Smooth muscle cell (in vitro differentiated cells): ENCODE measurements at regions not wholly inside any gene's neighbourhood (a gene's known extent, or its start where the extent isn't known, plus 50 kb on each side); places are given as distances from the start of the nearest gene placed in this dataset.

Experiments used
- DNase-seq: peaks from one replicate; lab custom pipeline; 2025; ENCODE audit not compliant: unreplicated experiment; lab: John Stamatoyannopoulos, UW
- H2AFZ ChIP-seq: fragments of 200-600 bp; sonication (generic); 2 replicates; pipeline ENCODE4 v1.6.0; 2016; ENCODE audit warnings: antibody characterized with exemption, low read depth, mild to moderate bottlenecking
- H3F3A ChIP-seq: fragments of 200-600 bp; sonication (generic); 2 replicates; pipeline ENCODE4 v1.6.0; 2017; ENCODE audit warnings: antibody characterized with exemption, low read depth
- H3K27ac ChIP-seq: fragments of 200-600 bp; sonication (generic); 2 replicates; pipeline ENCODE4 v1.5.1; 2016; ENCODE audit warnings: low read depth, mild to moderate bottlenecking
- H3K27me3 ChIP-seq: fragments of 200-600 bp; sonication (generic); 2 replicates; pipeline ENCODE4 v1.6.1; 2016; ENCODE audit warnings: low read depth, mild to moderate bottlenecking
- H3K36me3 ChIP-seq: fragments of 200-600 bp; sonication (generic); 2 replicates; pipeline ENCODE4 v1.5.1; 2016; ENCODE audit warnings: low read depth
- H3K4me1 ChIP-seq: fragments of 200-600 bp; sonication (generic); 2 replicates; pipeline ENCODE4 v1.5.1; 2016; ENCODE audit warnings: low read depth
- H3K4me2 ChIP-seq: fragments of 200-600 bp; sonication (generic); 2 replicates; pipeline ENCODE4 v1.6.0; 2016; ENCODE audit warnings: mild to moderate bottlenecking
- H3K4me3 ChIP-seq: fragments of 200-600 bp; sonication (generic); 2 replicates; pipeline ENCODE4 v1.5.1; 2016; ENCODE audit warnings: mild to moderate bottlenecking
- H3K79me2 ChIP-seq: fragments of 200-600 bp; sonication (generic); 2 replicates; pipeline ENCODE4 v1.6.0; 2016; ENCODE audit warnings: low read depth, mild to moderate bottlenecking
- H3K9ac ChIP-seq: fragments of 200-600 bp; sonication (generic); 2 replicates; pipeline ENCODE4 v1.6.0; 2016; ENCODE audit warnings: low read depth
- H3K9me3 ChIP-seq: fragments of 200-600 bp; sonication (generic); replicated peaks from 2 replicates; pipeline ENCODE4 v1.5.1; 2016; ENCODE audit warnings: low read depth
- H4K20me1 ChIP-seq: fragments of 200-600 bp; sonication (generic); 2 replicates; pipeline ENCODE4 v1.6.0; 2016; ENCODE audit warnings: low read depth
- WGBS: methylation state at CpG from one replicate; pipeline ENCODE4 v1.1.7; 2016; ENCODE audit warnings: low lambda C conversion rate; 5-methylcytosine and 5-hydroxymethylcytosine counted together
- TF ChIP-seq, protein P1 (sequence below): fragments of 200-600 bp; sonication (generic); IDR thresholded peaks from 2 replicates; pipeline ENCODE4 v1.5.1; 2017; ENCODE audit warnings: borderline replicate concordance, mild to moderate bottlenecking, antibody characterized with exemption; ENCODE audit not compliant: insufficient read depth, poor library complexity, severe bottlenecking

DNA sequence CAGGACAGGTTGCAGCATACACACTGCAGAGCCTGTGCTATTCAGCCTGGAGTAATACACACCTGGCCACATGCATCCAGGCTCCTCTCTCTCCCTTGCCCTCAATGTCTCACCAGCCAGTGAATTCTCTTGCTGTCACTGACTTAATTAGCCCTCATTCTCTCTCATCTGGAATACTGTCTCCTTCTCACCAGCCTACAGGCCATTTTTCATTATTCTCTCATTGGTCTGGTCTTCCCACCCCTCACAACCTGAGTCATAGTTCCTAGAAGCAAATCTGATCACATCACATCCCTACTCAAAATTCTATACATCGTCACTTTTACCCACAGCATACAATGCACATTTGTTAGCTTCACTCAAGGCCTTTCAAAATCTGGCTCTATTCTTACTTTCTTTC, 333.1 kb downstream of the PIK3C3 start:
- no peak overlapping the region for H3K9ac ChIP-seq

DNA sequence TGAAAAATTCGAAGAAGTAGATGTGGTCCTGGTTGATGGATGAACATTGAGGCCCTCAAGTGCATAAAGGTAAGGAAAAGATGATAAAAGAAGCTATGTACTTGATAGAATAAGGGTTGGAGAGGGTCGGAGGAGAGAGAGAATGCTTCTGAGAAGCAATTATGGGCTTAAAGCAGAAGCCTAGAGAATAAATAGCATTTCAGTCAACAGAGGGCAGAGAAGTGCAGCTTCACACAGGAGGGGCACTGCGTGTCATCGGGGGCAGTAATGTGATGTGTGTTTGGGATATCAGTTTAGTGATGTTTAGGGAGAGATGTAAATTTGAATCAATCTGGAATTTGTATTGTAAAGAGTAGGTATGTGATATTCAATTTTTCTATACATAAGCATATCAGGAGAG, 334.5 kb downstream of the PIK3C3 start:
- no peaks in the 10 kb centered on the region for H3K27me3 ChIP-seq
- no peaks in the 10 kb centered on the region for H3F3A ChIP-seq
- no peak overlapping the region for H2AFZ ChIP-seq
- no peak for DNase-seq
- H3K9me3 ChIP-seq: no peaks in the 10 kb centered on the region
- H3K9ac ChIP-seq: no peak overlapping the region
- no peaks in the 10 kb centered on the region for H3K36me3 ChIP-seq
- H3K27ac ChIP-seq: no peak overlapping the region
- H3K79me2 ChIP-seq: no peaks in the 10 kb centered on the region
- no peak overlapping the region for H3K4me3 ChIP-seq
- WGBS: 71% methylated on average over 4 of the region's 4 CpGs
- no peaks in the 10 kb centered on the region for H3K4me1 ChIP-seq
- H3K4me2 ChIP-seq: no peak overlapping the region
- TF ChIP-seq, protein P1, sequence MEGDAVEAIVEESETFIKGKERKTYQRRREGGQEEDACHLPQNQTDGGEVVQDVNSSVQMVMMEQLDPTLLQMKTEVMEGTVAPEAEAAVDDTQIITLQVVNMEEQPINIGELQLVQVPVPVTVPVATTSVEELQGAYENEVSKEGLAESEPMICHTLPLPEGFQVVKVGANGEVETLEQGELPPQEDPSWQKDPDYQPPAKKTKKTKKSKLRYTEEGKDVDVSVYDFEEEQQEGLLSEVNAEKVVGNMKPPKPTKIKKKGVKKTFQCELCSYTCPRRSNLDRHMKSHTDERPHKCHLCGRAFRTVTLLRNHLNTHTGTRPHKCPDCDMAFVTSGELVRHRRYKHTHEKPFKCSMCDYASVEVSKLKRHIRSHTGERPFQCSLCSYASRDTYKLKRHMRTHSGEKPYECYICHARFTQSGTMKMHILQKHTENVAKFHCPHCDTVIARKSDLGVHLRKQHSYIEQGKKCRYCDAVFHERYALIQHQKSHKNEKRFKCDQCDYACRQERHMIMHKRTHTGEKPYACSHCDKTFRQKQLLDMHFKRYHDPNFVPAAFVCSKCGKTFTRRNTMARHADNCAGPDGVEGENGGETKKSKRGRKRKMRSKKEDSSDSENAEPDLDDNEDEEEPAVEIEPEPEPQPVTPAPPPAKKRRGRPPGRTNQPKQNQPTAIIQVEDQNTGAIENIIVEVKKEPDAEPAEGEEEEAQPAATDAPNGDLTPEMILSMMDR: no peak
- no peaks in the 10 kb centered on the region for H4K20me1 ChIP-seq

More for the DNA sequence above, 333.1 kb downstream of the PIK3C3 start:
- Histone ChIP-seq H2AFZ (no peak overlapping the region), H3K4me2 (no peak overlapping the region), H3K79me2 (no peaks in the 10 kb centered on the region), H3K27me3 (no peaks in the 10 kb centered on the region), H3K4me1 (no peaks in the 10 kb centered on the region), H3K27ac (no peak overlapping the region), H4K20me1 (no peaks in the 10 kb centered on the region), H3K9me3 (no peaks in the 10 kb centered on the region), H3K4me3 (no peak overlapping the region), H3K36me3 (no peaks in the 10 kb centered on the region), H3F3A (no peaks in the 10 kb centered on the region)
- 93% methylated on average over 1 of the region's 1 CpG for WGBS
- TF ChIP-seq, protein P1: no peak
- DNase-seq: no peak

DNA sequence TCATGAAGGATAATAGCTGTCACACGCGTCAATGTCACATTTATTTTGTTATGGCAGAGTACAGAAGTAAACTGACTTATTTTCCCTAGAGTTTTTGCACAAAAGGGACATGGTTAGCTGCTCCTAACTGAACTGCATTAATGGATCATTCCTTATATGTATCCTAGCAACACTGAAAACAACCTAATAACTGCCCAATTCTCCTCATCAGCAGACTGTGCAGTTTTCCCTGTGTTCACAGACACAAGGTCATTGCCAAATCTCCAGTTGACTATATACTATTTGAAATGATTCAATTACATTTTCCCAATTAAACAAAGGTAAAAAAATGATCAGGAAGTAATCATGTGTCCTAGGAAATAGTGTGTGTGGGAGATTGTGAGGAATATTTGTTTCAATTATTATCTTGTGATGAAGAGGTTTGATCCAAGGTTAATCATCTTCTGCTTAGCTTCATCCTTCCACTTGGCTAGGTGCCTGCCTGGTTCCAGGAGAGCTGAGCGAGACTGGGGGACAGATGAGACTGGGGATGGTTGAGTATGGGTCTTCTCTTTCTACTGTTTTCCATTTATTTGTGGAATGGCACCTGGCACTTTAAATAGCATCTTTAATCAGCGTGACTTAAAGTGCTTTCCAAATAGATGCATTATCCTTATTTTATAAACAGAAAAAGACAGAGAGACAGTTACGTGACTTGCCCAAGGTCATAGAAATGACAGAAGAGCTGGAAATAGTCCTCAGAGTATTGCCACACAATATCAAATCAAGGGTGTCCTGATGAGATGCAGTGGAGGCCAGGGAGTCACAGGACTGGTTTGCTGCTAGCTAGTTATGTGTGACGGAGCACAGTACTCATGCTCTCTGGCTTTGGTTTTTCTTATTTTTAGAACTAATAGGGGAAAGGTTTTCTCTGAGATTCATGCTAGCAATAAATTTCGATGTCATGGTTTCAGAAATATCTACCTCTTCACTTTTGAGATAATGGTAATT, 335.6 kb downstream of the PIK3C3 start:
- Histone ChIP-seq H3K27ac (no peak overlapping the region), H3K4me1 (no peaks in the 10 kb centered on the region)
- WGBS: 79% methylated on average over 7 of the region's 7 CpGs

More for the DNA sequence above, 335.6 kb downstream of the PIK3C3 start:
- H3K9me3 ChIP-seq: no peaks in the 10 kb centered on the region
- H3K36me3 ChIP-seq: no peaks in the 10 kb centered on the region
- H3K4me3 ChIP-seq: no peak overlapping the region
- H3K27me3 ChIP-seq: no peaks in the 10 kb centered on the region
- H4K20me1 ChIP-seq: no peaks in the 10 kb centered on the region
- no peak overlapping the region for H3K9ac ChIP-seq
- DNase-seq: no peak
- no peak overlapping the region for H2AFZ ChIP-seq
- TF ChIP-seq, protein P1: no peak
- no peaks in the 10 kb centered on the region for H3F3A ChIP-seq
- no peaks in the 10 kb centered on the region for H3K79me2 ChIP-seq
- no peak overlapping the region for H3K4me2 ChIP-seq
